IPS-NIHi7 (cell line): ENCODE measurements at regions not wholly inside any gene's neighbourhood (a gene's known extent, or its start where the extent isn't known, plus 50 kb on each side); places are given as distances from the start of the nearest gene placed in this dataset.
"Not testable (repeated sequence)": the region's sequence is repeated elsewhere in the genome, so short reads cannot be mapped to it uniquely, and the experiment has no call there.

Experiments
- DNase-seq: peaks from one replicate; pipeline ENCODE4 v3.0.0; 2012; ENCODE audit warnings: mixed read lengths; ENCODE audit errors: extremely low spot score

DNA sequence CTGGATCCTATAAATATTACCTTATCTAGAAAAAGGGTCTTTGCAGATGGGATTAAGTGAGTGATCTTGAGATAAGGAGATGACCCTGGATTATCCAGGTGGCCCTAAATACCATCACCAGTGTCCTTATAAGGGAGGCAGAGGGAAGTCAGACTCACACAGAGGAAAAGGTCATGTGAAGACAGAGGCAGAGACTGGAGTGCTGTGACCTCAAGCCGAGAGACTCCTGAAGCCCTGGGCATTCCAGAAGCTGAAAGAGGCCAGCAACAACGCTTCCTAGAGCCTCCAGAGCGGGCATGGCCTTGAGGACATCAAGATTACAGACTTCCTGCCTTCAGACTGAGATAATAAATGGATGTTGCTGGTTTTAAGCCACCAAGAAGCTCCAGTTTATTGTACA lies 118.8 kb downstream of the ATPSCKMT start:
- no peak for DNase-seq

DNA sequence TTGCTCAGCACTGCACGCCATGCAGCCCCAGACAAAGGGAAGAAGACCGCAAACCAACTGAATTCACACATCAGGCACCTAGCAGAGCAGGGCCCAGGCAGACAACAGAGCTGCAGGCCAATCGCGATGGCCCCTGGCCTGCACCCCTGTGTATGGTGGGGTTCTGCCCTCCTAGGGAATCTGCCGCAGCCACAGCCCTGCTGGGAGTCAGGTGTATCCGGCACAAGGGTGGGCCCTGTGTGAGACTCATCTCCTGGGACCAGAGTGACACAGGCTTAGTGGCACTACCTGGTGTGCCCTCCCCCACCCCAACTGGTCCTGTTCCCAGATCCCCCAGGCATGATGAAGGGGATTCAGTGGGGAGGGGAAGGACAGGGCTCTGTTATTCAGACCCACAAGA lies 122.8 kb downstream of the ATPSCKMT start:
- no peak for DNase-seq

DNA sequence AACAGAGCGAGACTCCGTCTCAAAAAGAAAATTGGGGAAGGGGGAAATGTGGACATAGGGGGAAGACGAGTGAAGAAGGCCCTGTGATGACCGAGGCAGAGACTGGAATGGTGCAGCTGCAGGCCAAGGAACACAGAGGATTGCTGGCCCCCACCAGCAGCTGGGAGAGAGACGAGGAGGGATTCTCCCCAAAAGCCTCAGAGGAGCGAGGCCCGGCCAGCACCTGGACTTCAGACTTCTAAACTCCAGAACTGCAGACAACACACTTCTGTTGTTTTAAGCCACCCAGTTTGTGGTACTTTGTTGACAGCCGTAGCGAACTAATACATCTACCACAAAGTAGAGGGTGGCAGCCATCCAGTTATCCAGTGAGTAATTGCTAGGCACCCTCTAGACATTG lies 124.6 kb downstream of the ATPSCKMT start:
- no peak for DNase-seq

DNA sequence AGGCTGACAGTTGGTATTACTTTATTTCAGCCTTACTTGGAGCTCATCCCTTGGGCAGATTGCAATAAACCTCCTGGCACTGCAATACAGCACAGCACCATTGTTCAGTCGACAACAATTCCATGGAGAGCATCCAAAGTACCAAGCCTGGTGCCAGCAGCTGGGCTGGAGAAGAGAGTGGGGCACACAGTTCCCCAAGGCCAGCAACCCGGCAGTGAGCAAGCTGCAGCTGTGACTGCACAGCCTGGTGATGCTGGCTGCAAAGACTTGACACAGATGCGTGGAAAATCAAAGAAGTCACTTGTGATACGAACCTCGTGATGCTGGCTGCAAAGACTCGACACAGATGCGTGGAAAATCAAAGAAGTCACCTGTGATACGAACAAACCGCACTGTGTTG lies 125.4 kb downstream of the ATPSCKMT start:
- DNase-seq, result no peak

DNA sequence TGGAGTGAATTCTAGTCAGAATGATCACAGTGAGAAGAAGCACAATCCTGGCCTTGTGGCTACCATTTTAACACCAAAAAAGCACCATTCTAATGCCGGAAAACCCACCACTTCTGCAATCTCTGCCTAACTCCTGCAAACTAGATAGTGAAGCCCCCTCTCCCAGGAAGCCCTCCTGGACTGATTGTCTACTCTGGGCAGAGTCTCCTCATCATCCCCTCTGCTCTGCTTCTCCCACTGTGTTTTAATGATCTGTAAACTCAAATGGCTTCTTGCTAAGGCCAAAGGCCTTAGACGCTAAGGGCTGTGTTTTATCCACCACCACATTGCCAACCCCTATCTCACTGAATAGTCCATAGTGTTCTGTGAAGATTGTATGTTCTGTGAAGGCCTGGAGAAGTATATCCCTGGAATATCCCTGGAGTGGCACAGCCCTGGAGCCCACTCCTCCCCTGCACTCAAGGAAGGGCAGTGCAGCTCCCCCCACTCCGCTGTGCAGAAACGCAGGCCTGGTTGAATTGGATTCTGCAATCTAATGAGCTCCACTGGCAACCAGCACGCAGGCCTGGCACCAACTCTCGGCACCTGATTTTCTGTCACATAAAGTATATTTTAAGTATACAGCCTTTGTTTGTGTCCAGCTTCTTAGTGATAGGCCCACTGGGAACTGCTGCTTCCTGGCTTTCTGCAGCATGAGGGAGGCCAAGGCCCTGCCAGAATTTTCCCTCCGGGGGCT lies 126.3 kb downstream of the ATPSCKMT start:
- DNase-seq, result no peak

DNA sequence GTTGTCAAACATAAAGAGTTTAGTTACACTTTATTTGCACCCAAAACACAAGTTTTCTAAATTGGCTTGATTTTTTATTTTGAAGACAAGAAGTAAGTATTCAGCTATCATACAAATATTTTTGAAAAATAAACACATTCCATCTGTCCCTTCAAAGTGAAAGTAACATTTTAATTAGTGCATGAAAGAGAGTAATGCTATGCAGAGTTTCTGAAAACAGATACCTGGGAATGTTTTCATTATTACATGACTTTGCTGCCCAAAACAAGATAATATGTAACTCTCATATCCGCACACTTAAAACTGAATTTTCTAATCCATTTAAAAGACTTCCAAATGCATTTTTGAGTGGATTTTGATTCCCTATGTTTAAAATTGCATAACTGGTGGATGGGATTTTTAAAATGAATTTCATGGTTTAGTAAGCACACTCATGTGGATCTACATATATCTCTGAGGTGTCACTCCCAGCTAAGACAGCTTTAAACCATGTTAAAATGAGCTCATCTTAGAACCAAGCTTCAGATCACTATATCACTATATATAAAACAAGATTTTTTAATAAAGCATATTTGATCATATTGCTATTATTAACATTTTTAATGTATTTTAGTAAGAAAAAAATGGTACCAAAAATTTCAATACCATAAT lies 127.5 kb downstream of the ATPSCKMT start:
- DNase-seq, result no peak

DNA sequence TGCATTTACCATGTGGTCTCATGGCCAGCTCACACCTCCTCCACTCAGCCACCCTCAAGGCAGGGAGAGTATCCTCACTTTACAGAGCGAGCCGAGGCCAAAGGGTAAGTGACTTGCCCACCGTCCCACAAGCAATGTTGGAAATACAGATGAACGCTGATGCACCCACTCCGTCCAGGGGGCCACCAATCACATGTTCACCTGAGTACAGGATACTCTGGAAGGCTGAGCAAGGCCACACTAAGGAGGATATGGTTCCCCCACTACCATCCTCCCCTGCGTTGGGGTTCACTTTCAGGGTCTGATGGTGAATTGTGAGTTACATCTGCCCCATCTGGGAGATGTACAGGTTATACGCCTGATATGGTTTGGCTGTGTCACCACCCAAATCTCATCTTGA lies 128.8 kb downstream of the ATPSCKMT start:
- DNase-seq, result no peak

DNA sequence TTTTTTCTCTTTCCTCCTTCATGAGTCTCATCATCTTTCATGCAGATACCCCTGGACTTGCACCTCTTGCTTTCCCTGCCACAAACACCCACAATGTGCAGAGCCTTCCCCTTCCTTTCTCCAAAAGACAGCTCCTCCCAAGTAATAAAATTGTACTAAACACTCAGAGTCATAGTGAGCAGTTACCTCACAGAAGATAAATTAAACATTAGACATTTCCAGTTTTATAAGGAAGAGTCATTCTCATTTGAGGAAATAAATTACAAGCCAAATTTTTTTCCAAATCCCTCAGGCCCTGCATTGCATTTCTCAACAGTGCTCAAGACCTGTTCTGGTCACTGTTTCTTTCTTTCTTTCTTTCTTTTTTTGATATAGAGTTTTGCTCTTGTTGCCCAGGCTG lies 131.5 kb downstream of the ATPSCKMT start:
- no peak for DNase-seq

DNA sequence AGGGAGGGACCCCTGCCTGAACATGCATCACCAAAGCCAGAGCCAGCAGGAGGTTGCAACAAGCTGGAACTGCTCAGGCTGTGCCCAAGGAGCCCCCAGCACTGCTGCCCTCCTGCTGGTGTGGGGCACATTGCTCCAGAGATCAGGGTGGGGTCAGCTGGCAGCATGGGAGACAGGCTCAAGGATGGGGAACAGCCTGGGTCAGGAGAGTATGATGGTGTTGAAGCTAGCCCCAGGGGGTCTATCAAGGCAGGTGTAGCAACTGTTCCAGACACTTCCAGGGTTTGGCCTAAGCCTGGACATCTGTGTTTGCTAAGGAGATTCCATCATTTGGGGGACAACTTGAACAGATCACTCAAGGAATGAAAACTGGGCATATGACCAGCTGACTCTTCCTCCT lies 133.1 kb downstream of the ATPSCKMT start:
- no peak for DNase-seq

DNA sequence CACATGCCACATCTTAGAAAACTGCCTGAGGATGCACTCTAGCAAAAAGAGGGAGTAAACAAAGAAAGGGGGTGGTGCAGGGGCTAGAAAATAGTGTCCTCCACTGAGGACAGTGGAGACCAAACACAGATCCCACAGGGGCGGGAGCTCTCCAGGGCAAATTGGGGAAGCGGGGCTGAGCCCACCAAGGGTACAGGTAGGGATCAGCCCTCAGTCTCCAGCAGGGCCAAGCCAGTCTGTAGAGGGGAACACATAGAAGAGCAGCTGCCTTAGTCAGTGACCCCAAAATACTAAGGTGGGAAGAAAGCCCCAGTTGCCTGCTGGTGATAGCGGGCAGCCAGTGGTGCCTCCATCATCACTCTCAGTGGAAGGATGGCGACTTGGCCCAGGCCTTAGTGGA lies 134.0 kb downstream of the ATPSCKMT start:
- DNase-seq, result no peak

DNA sequence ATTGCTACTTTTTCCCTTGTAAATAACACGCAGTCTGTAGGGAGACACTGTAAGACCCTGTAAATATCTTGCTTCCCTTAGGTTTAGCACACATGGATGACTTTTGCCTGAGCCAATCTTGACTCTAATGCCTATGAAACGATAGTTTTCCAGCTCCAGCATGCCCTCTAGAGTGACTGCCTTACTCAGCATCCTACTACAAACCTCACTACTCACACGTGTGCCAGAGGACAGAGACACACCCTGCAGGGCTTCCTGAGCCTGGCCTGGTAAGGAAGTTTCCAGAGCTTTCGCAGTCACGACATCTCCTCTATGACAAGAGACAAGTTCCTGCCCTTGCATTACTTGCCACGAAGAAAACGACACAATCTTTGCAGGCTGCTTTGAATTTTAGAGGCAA lies 138.1 kb downstream of the ATPSCKMT start:
- DNase-seq, result peak; percentile 79

DNA sequence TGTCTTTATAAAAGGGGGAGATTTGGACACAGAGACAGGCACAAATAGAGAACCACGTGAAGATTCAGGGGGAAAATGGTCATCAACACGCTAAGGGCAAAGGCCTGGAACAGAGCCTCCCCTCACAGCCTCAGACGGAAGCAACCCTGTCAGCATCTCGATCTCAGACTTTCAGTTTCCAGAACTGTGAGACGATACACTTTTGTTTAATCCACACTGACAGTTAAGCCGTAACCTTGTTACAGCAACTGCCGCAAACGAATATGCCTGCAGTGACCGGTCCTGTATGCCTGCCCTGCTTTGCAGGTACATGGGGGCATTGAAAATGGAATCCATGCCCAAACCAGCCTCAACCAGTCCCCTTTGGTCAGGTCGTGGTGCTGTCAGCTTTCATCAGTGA lies 139.5 kb downstream of the ATPSCKMT start:
- no peak for DNase-seq

DNA sequence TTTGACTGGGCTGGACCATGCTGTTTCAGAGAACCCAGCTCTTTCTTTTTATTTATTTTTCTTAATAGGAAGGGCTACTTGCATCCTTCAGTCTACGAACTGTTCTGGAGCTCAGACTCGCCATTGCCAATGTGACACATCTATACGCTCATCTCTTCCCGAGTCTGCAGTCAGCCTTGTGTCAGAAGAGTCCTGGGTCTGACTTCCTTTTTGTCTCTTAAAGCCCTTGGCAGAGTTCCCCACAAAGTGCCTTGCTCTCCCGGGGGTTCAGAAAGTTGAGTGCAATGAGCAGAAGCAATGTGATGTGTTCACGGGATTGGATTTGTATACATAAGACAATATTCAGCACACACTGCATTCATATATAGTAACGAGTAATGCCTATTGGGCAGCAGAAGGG lies 140.4 kb downstream of the ATPSCKMT start:
- DNase-seq, result no peak

DNA sequence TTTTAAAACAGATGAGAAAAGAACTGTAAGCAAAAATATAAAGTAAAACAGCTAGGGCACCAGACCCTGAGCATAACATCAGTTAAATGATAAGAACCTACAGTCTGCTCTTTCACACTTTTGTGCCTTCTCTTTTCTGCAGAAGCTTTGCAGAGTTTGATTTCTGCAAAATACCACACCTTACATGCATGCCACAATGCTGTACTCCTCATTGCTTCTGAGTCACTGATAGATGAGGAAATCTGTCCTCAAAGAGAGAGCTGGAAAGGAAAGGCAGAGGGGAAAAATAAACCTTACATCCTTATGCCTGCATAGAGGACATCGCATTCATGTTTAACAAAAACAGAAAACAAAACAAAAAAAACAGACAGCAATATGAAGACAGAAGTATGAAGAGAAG lies 142.9 kb downstream of the ATPSCKMT start:
- no peak for DNase-seq

DNA sequence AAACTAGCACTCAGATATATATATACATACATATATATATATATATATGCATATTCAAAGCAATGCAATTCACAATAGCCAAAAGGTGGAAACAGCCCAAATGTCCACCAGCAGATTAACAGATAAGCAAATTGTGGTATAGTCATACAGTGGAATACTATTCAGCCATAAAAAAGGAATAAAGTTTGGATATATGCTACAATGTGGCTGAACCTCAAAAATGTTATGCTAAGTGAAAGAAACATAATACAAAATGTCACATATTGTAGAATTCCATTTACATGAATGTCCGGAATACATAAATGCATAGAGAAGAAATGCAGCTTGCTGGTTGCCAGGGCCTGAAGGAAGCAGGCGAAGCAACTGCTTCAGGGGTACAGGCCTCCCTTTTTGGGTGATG lies 143.4 kb downstream of the ATPSCKMT start:
- DNase-seq, result no peak

DNA sequence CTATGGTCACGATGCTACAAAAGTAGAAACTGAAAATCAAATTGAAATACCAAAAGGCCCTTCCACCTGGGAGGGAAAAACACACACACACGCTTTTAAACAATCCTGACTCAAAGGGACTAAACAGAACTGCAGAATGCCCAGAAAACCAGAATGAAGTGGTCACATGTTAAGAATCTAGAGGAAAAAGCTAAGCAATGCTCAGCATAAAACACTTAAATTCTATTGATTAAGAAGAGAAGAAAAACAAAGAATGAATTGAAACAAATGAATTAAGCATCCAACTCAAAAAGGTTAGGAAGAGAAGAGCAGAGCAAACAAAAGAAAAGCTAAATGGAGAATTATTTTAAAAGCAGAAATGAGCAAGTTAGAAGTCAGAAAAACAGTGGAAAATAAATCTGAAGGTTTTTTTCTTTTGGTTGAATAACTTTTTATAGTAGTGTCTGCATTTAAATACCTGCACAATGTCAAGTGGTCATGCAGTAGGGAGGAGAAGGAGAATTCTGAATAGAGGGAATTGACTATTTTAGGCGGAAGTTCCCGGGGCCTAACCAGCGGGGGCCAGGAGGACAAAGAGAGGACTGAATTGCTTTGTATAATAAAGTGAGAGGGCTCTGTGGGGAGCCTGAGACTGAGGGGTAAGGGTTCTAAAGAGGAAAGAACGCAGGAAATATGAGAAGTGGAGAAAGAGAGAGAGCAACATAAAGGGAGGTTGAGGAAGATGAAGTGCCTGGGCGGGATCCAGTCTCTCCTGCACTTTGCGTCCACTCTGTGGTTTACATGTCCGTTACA lies 146.8 kb downstream of the ATPSCKMT start:
- peak; percentile 65 for DNase-seq

DNA sequence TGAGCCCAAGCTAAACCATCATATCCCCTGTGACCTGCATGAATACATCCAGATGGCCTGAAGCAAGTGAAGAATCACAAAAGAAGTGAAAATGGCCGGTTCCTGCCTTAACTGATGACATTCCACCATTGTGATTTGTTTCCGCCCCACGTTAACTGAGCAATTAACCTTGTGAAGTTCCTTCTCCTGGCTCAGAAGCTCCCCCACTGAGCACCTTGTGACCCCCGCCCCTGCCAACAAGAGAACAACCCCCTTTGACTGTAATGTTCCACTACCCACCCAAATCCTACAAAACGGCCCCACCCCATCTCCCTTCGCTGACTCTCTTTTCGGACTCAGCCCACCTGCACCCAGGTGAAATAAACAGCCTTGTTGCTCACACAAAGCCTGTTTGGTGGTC lies 147.5 kb downstream of the ATPSCKMT start:
- DNase-seq, result not testable (repeated sequence)

DNA sequence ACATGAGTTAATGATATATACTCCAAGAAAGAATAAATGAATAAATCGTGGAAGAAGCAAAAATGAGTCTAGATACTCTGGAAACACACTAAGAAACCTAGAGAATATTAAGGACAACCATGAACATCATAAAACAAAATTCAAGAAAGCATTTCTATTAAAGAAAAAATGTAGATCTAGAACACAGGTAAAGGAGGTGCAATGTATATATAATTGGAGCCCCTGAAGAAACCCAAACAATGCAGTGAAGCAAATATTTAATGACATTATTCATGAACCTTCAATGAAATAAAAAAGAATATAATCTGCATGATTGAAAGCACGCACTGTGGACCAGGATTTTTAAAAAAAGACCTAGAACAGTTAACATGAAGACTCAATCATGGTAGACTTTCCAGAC lies 150.1 kb downstream of the ATPSCKMT start:
- no peak for DNase-seq

DNA sequence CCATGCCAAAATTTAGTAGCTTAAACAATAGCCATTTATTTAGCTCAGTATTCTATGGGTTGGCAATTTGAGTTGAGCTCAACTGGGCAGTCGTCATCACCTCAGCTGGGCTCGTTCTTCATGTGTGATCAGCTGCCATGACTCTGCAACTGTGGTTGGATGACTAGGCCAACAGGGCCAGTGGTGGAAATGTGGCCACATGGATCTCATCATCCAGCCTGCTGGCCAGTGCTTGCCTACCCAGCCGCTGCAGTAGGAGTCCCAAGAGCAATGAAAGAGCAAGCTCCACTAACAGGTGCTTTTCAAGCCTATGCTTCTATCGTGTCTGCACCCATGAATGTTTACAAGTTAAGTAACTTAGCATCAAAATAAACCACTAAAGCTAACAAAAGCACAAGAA lies 158.0 kb downstream of the ATPSCKMT start:
- peak; percentile 32 for DNase-seq

DNA sequence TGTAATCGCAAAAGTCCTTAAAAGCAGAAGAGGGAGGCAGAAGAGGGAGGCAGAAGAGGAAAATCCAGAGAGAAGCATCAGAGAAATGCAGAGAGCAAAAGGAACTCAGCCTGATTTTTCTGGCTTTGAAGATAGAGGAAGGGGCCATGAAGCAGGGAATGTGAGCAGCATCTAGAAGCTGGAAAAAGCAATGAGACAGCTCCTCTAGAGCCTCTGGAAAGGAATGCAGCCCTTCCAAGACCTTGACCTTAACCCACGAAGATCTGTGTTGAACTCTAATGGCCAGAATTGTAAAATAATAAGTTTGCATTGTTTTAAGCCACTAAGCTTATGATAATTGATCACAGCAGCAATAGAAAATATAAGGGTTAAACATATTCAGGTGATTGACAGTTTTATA lies 159.6 kb downstream of the ATPSCKMT start:
- DNase-seq, result no peak

DNA sequence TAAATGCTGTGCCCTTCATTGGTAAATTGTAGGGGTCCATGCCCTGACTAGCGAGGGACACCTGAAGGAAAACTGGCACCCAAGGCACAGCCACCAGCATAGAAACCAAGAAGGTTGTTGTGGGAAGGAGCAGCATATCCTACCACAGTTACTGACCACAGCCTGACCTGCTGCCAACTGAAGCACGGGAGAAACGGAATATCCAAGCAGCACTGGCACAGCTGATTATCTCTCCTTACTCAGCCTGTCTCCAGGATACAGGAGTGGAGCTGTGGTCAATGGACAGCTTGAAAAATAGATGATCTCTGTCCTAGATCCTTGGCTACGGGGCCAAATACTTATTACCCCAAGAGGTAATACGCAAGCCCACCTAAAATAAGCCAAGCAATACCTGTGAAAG lies 164.5 kb downstream of the ATPSCKMT start:
- DNase-seq, result no peak

DNA sequence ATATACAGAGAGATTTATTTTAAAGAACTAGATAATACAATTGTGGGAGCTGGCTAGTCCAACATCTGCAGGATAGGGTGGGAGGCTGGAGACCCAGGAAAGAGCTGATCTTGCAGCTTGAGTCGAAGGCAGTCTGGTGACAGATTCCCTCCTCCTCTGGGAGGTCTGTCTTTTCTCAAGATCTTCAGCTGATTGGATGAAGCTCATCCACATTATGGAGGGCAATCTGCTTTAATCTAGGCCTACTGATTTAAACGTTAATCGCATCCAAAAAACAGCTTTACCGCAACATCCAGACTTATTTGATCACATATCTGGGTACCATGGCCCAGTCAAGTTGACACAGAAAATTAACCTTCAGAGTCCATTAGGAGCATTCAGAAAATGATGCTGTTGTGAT lies 168.1 kb downstream of the ATPSCKMT start:
- DNase-seq, result no peak
